ENCODE measurements at regions not wholly inside any gene's neighbourhood (a gene's known extent, or its start where the extent isn't known, plus 50 kb on each side); places are given as distances from the start of the nearest gene placed in this dataset.

- 89 to 96% methylated on average over 3 of the region's 3 CpGs for WGBS, 2 donors
- intact Hi-C loops (cut with DNase I): no loop called here
- Histone ChIP-seq H3K9me3 (no peaks in the 10 kb centered on the region), H3K27ac (no peak overlapping the region), H3K36me3 (no peaks in the 10 kb centered on the region), H3K4me1 (peaks cover 0 to 4% (median 0%) of the 10 kb centered on the region in 9 donors), H3K27me3 (no peaks in the 10 kb centered on the region), H3K4me3 (no peak overlapping the region)
- no peak for TF ChIP-seq CTCF (IDR thresholded peaks at IDR 0.05)
- no peak for DNase-seq
- ATAC-seq: no peak
Measured at GRCh38 chr13:104314926-104315535, 1248.8 kb upstream of the SLC10A2 start.

GRCh38 chr13:104314321-104314720 is 1248.1 kb upstream of the SLC10A2 start:
- TF ChIP-seq CTCF (IDR thresholded peaks at IDR 0.05): no peak
- Histone ChIP-seq H3K36me3 (no peaks in the 10 kb centered on the region), H3K4me3 (no peak overlapping the region), H3K27me3 (no peaks in the 10 kb centered on the region), H3K27ac (no peak overlapping the region), H3K9me3 (no peaks in the 10 kb centered on the region), H3K4me1 (peaks cover 0 to 4% (median 0%) of the 10 kb centered on the region in 9 donors)
- ATAC-seq (no peak), DNase-seq (no peak)
- intact Hi-C loops (cut with DNase I): no loop called here
- WGBS, 2 donors: 92 to 94% methylated on average over 1 of the region's 1 CpG

GRCh38 chr13:104310861-104311260 is 1244.6 kb upstream of the SLC10A2 start:
- ATAC-seq (no peak), DNase-seq (no peak)
- Histone ChIP-seq H3K36me3 (no peaks in the 10 kb centered on the region), H3K4me1 (no peaks in the 10 kb centered on the region), H3K27me3 (no peaks in the 10 kb centered on the region), H3K27ac (no peak overlapping the region), H3K4me3 (no peak overlapping the region), H3K9me3 (peaks cover 0 to 5% (median 0%) of the 10 kb centered on the region in 11 donors)
- intact Hi-C loops (cut with DNase I): no loop called here
- TF ChIP-seq CTCF (IDR thresholded peaks at IDR 0.05): no peak
- 53 to 74% methylated on average over 2 of the region's 2 CpGs for whole genome bisulfite sequencing, 2 donors

GRCh38 chr13:104309431-104309830 is 1243.2 kb upstream of the SLC10A2 start:
- Histone ChIP-seq H3K4me3 (no peak overlapping the region), H3K9me3 (peaks cover 0 to 5% (median 0%) of the 10 kb centered on the region in 11 donors), H3K27ac (no peak overlapping the region), H3K4me1 (no peaks in the 10 kb centered on the region), H3K36me3 (no peaks in the 10 kb centered on the region), H3K27me3 (no peaks in the 10 kb centered on the region)
- intact Hi-C loops (cut with DNase I): no loop called here
- WGBS, 2 donors: 76 to 79% methylated on average over 1 of the region's 1 CpG
- ATAC-seq (no peak), DNase-seq (no peak)
- no peak for TF ChIP-seq CTCF (IDR thresholded peaks at IDR 0.05)
